ENCODE measurements at regions not wholly inside any gene's neighbourhood (a gene's known extent, or its start where the extent isn't known, plus 50 kb on each side); places are given as distances from the start of the nearest gene placed in this dataset.

- Histone ChIP-seq H4K20me1 (ENCODE audit: insufficient read depth) (no peaks in the 10 kb centered on the region), H3K27me3 (ENCODE audit: insufficient read depth, low read length) (no peaks in the 10 kb centered on the region), H3K9ac (ENCODE audit: low read length) (no peak overlapping the region), H2AFZ (ENCODE audit: low read depth, low read length, poor library complexity, severe bottlenecking) (no peak overlapping the region), H3K4me2 (ENCODE audit: low read length) (peak overlapping the region; percentile 3; the same call in 1 of the 2 replicates), H3K4me1 (ENCODE audit: control insufficient read depth in 1 of 2, insufficient read depth in 2 of 2, low read length in 2 of 2) (peaks cover 0 to 17% of the 10 kb centered on the region in 2 experiments; a peak in 1 of 4 replicates), H3K27ac (ENCODE audit: low read depth, low read length) (no peak overlapping the region), H3K4me3 (replicated peaks in 1 of 2; ENCODE audit: low read depth in 1 of 2, low read length in 2 of 2) (no peak overlapping the region), H3K36me3 (ENCODE audit: control insufficient read depth in 1 of 2, insufficient read depth in 2 of 2, low read length in 2 of 2) (no peaks in the 10 kb centered on the region), H3K9me3 (ENCODE audit: control insufficient read depth in 1 of 2, insufficient read depth in 1 of 2, low read depth in 1 of 2, low read length in 2 of 2) (peaks cover 0 to 4% of the 10 kb centered on the region in 2 experiments; a peak in 1 of 4 replicates), H3K9me2 (ENCODE audit: insufficient read depth) (no peaks in the 10 kb centered on the region), H3K79me2 (ENCODE audit: insufficient read depth, low read length) (no peaks in the 10 kb centered on the region)
- DNase-seq (ENCODE audit: low read depth, low spot score) (no peak), ATAC-seq (peak; percentile 17; the same call in 1 of the 2 replicates)
- intact Hi-C loops (cut with micrococcal nuclease), result no loop called here
- POLR2A ChIA-PET, result no interaction called here
- TF ChIP-seq YY1 (IDR thresholded peaks at IDR 0.05; ENCODE audit: extremely low read depth, insufficient replicate concordance, low read depth, low read length) (no peak), CEBPB (IDR thresholded peaks at IDR 0.05; ENCODE audit: low read depth) (no peak), POLR2A (IDR thresholded peaks at IDR 0.05; ENCODE audit: borderline replicate concordance, extremely low read depth, insufficient read depth, insufficient read length) (no peak), RAD21 (IDR thresholded peaks at IDR 0.05; ENCODE audit: low read depth) (no peak), SRF (IDR thresholded peaks at IDR 0.05; ENCODE audit: low read depth) (no peak), EZH2 (IDR thresholded peaks at IDR 0.05) (no peak), ZNF274 (IDR thresholded peaks at IDR 0.05; ENCODE audit: low read depth, low read length) (no peak)
- TF ChIP-seq, protein P1, sequence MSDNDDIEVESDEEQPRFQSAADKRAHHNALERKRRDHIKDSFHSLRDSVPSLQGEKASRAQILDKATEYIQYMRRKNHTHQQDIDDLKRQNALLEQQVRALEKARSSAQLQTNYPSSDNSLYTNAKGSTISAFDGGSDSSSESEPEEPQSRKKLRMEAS (IDR thresholded peaks at IDR 0.05), result no peak
- CTCF ChIA-PET, result no interaction called here
- RAD21 ChIA-PET (ENCODE audit: low non-redundant PET in 1 of 2, low total read pairs in 2 of 2, uncharacterized antibody in 2 of 2, unreplicated experiment in 2 of 2), result no interaction called here
- no TSS peak for BruUV-seq (replicated peaks)
Measured at GRCh38 chr1:5404412-5405203, 587.6 kb downstream of the NPHP4 start.

GRCh38 chr1:5403935-5404334, 588.3 kb downstream of the NPHP4 start:
- POLR2A ChIA-PET, result no interaction called here
- intact Hi-C loops (cut with micrococcal nuclease), result no loop called here
- TF ChIP-seq JUND (IDR thresholded peaks at IDR 0.05) (no peak), POLR2A (IDR thresholded peaks at IDR 0.05; ENCODE audit: borderline replicate concordance, extremely low read depth, insufficient read depth, insufficient read length) (no peak), ELF1 (IDR thresholded peaks at IDR 0.05; ENCODE audit: borderline replicate concordance, low read depth) (no peak), SP1 (IDR thresholded peaks at IDR 0.05; ENCODE audit: low read depth) (no peak), POLR2AphosphoS5 (IDR thresholded peaks at IDR 0.05; ENCODE audit: low read depth, low read length) (no peak), CTCF (IDR thresholded peaks at IDR 0.05 in 2 of 3, conservative IDR thresholded peaks at IDR 0.05 in 1 of 3; ENCODE audit: borderline replicate concordance in 1 of 3, insufficient read depth in 1 of 3, low read depth in 2 of 3, low read length in 2 of 3) (no peak), CEBPB (IDR thresholded peaks at IDR 0.05; ENCODE audit: low read depth) (no peak), ZNF274 (IDR thresholded peaks at IDR 0.05; ENCODE audit: low read depth, low read length) (no peak), EZH2phosphoT487 (IDR thresholded peaks at IDR 0.05; ENCODE audit: borderline replicate concordance) (no peak), SIN3A (IDR thresholded peaks at IDR 0.05; ENCODE audit: low read depth) (no peak), EZH2 (IDR thresholded peaks at IDR 0.05) (no peak), YY1 (IDR thresholded peaks at IDR 0.05; ENCODE audit: extremely low read depth, insufficient replicate concordance, low read depth, low read length) (no peak)
- TF ChIP-seq, protein P2, sequence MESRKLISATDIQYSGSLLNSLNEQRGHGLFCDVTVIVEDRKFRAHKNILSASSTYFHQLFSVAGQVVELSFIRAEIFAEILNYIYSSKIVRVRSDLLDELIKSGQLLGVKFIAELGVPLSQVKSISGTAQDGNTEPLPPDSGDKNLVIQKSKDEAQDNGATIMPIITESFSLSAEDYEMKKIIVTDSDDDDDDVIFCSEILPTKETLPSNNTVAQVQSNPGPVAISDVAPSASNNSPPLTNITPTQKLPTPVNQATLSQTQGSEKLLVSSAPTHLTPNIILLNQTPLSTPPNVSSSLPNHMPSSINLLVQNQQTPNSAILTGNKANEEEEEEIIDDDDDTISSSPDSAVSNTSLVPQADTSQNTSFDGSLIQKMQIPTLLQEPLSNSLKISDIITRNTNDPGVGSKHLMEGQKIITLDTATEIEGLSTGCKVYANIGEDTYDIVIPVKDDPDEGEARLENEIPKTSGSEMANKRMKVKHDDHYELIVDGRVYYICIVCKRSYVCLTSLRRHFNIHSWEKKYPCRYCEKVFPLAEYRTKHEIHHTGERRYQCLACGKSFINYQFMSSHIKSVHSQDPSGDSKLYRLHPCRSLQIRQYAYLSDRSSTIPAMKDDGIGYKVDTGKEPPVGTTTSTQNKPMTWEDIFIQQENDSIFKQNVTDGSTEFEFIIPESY (IDR thresholded peaks at IDR 0.05; ENCODE audit: extremely low read depth, insufficient replicate concordance, low read length), result no peak

More at GRCh38 chr1:5403935-5404334, 588.3 kb downstream of the NPHP4 start:
- Histone ChIP-seq H3K4me2 (ENCODE audit: low read length) (no peak overlapping the region), H3K79me2 (ENCODE audit: insufficient read depth, low read length) (no peaks in the 10 kb centered on the region), H3K9me2 (ENCODE audit: insufficient read depth) (no peaks in the 10 kb centered on the region), H3K27ac (ENCODE audit: low read depth, low read length) (no peak overlapping the region), H3K9me3 (ENCODE audit: control insufficient read depth in 1 of 2, insufficient read depth in 1 of 2, low read depth in 1 of 2, low read length in 2 of 2) (no peaks in the 10 kb centered on the region), H3K27me3 (ENCODE audit: insufficient read depth, low read length) (no peaks in the 10 kb centered on the region), H3K4me3 (replicated peaks in 1 of 2; ENCODE audit: low read depth in 1 of 2, low read length in 2 of 2) (no peak overlapping the region), H3K9ac (ENCODE audit: low read length) (no peak overlapping the region), H4K20me1 (ENCODE audit: insufficient read depth) (no peaks in the 10 kb centered on the region), H3K36me3 (ENCODE audit: control insufficient read depth in 1 of 2, insufficient read depth in 2 of 2, low read length in 2 of 2) (no peaks in the 10 kb centered on the region), H3K4me1 (ENCODE audit: control insufficient read depth in 1 of 2, insufficient read depth in 2 of 2, low read length in 2 of 2) (peaks cover 0 to 17% of the 10 kb centered on the region in 2 experiments; a peak in 1 of 4 replicates), H2AFZ (ENCODE audit: low read depth, low read length, poor library complexity, severe bottlenecking) (no peak overlapping the region)
- ChIA-PET CTCF (no interaction called here), RAD21 (ENCODE audit: low non-redundant PET in 1 of 2, low total read pairs in 2 of 2, uncharacterized antibody in 2 of 2, unreplicated experiment in 2 of 2) (no interaction called here)
- no peak for DNase-seq (ENCODE audit: low read depth, low spot score)
- no peak for ATAC-seq
- BruUV-seq (replicated peaks), result no TSS peak

Data from HCT116 (cell line).